Stimulated activated CD8-positive, alpha-beta memory T cell treated with anti-CD3 and anti-CD28 coated beads, Interleukin-7, amount 100 ng/mL, for 24 hours (primary cell): ENCODE measurements at regions not wholly inside any gene's neighbourhood (a gene's known extent, or its start where the extent isn't known, plus 50 kb on each side); places are given as distances from the start of the nearest gene placed in this dataset.
"Not testable (repeated sequence)": the region's sequence is repeated elsewhere in the genome, so short reads cannot be mapped to it uniquely, and the experiment has no call there.

ENCODE experiments used
- DNase-seq: peaks from one replicate; pipeline ENCODE4 v3.0.0-alpha.2; 2020; ENCODE audit warnings: low read depth

DNA sequence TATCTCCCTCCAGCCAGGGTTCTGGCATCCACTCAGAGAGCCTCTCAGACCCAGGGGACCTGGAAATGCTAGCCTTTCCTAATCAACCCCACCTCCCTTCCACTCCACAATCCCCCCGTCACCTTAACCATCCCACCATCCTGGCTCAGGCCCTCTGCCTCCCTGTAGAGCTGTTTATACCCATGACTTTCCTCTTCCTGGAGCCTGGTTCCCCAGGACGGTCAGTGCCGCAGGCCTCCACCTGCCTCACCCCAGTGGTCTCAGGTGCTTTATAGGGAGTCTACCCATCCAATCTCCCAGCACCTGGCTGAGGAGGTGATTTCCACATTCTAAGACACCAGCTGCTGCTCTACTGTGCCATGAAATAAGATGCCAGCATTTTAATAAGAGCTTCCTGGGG, 1159.5 kb downstream of the TBC1D22A start:
- DNase-seq: no peak

DNA sequence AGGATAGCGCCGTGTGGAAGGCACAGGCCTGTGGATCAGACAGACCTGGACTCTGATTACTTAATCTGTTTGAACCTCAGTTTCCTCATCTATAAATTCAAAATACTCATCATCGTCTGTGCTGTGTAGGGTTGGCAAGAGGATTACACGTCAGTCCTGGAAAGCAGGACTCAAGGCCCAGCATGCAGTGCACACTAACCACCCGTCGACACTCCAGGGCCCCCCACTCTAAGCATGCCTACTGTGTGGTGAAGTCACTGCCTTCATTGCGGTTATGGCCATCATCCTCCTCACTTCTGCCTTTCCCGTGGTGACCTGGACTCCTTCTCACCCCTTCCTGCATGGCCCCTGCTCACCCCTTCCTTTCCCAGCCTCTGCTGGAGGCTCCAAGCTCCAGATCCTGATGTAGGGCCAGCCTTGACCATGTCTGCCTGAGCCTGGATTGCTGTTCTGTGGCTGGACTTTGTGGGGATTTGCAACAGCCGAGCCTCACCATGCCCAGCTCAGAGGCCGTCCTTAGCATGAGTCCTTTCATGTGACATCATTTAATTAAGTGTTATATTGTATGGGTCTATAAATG, 1158.0 kb downstream of the TBC1D22A start:
- DNase-seq: no peak

DNA sequence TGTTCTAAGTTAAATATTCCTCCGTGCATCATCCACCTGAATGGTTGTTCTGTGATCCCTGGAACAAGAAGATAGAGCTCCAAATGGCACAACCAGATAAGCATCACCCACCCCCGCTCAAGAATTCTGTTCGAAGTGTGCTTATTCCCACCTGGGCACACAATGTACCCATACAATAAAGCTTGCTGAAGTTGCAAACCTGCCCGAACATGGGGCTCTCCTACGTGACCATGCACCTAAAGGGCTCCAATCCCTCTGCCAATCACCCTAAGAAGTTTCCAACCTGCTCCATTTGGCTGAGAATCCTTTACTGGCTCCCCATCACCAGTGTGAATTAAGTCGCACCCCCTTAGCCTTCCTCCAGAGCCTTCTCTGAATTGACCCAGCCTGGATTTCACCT, 1157.4 kb downstream of the TBC1D22A start:
- no peak for DNase-seq

DNA sequence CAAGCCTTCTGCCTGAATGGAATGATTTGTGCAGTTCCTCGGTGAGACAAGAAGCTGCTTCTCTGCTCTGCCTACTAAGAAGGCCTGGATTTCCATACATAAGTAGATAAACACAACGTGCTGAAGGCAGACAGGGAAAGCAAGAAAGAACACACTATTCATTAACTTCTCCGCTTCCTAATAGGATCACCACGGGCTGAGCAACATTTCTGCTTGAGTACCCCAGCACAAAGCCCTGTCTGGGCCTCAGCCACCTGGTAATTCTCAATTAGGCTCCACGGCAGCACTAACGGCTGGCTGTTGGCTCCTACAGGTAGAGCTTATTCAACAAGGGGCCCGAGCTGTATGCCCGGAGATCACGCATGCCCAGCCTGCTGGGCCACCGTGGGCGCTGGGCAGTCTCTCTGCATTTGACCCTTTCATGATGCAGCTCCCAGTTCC, 1156.6 kb downstream of the TBC1D22A start:
- DNase-seq: no peak

DNA sequence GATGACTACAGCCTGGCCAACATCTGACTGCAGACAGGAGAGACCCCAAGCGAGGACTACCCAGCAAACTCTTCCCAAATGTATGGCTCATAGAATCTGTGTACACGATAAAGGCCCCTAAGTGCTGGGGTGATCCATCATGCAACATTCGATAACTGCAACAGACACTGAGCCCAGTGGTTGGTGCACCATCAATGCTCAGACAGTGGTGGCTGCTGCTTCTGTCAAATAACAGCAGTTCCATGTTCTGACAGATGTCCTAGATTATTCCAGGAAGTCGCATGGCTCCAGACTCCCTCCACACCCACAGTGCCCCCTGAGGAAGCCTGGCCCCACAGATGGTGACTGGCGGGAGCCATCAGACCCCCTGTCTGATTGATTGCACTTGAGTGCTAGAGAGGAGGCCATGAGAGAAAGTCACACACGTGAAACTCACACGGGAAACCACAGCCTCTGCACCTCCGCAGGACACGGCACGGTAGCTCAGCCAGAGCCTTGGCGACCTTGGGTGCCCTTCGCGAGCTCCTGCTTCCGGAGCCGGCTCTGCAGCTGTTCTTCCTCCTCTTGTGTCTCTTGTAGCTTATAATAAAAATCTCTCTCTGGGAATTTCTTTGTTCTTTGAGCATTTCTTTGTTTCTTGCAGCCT, 1155.9 kb downstream of the TBC1D22A start:
- peak; percentile 8 for DNase-seq

DNA sequence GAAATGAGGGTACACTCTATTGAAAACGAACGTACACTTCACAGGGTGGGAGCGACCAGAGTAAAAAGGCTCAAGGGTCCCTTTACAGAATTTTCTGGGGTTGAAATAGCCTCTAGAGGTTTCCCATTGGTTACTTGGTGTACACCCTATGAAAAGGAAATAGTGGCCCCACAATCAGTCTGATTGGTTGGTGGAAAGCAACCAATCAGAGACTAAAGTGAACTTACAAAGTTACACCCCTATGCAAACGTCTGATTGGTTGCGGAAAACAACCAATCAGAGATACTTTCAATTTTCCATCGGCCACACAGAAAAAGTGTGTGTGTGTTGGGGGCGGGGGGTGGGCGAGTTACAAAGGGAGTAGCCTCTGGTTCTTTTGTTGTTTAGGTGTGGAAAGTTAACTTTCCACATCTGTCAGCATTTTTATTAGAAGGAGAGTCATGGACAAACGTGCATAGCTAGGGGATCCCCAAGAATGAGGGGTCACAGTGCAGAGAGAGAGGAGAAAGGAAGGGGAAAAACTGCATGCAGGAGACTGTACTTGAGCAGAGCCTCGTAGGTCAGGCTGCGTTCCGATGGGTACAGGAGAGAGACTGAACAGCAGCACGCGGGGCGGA, 1152.1 kb downstream of the TBC1D22A start:
- no peak for DNase-seq

DNA sequence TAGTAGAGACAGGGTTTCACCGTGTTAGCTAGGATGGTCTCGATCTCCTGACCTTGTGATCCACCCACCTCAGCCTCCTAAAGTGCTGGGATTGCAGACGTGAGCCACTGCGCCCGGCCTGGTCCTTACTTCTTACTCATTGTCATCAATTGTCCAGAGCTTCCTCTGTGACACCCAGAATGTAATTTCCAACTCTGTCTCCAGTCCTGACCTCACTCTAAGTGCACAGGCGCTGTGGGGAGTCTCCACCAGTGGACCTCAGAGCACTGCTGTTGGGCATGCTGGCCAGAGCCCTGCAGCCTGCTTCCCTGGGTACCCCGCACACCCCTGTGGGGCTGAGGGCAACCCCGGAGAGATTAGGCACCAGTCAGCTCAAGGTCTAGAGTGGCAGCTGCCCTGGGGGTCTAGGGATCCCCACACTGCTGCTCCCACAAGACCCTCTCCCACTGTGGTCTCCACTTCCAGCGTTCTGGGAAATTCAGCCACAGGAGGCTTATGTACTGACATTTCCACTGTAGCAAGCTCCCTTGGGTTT, 1140.3 kb downstream of the TBC1D22A start:
- DNase-seq: no peak

DNA sequence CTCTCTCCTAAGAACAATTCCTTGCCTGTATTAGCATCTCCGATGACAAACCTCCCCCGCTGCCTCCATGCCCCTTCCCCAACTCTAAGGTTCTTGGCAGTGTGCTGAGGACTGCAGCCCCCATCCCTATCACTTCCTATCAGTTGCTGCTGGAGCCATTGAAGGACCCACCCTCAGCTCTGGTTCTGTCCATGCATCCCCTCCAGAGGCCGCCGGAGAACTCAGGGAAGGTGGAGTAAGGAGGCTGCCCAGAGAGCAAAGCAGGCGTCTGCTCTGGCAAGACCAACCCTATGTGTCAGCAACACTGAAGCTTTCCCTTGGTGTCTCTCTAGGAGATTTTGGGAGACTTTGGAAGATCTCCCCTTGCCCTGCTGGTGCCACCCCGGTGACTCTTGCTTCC, 1139.5 kb downstream of the TBC1D22A start:
- no peak for DNase-seq

DNA sequence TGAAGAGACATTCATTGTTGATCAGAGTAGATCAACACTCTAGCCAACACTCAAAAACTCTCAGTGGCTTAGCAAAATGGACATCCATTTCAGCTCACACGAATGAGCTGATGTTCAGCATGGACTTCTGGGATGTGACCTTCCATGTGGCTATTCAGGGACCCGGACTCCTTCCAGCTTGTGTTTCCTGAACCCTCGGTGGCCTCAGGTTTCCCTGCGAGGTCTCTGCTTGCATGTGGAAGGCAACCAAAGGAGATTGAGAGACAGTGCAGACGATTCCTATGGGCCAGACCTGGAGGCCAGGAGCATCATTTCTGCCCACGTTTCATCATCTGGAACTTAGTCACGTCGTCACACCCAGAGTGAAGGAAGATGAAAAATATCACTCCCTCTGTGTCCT, 1137.4 kb downstream of the TBC1D22A start:
- no peak for DNase-seq

DNA sequence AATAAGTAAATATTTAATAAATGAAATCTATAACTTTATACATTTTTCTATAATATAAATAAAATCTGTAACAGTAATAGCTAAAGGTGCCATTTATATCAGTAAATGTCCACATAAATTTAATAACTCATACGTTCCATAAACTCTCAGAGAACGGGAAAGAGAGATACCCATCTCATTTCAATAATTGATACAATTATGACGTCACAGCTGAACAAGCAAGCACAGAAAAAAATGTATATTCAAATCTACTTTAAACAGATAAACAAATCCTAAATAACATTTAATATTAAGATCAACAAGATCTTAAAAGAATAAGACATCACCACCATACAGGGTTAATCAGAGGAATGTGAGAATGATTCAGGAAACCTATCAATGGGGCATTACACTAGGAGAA, 1136.5 kb downstream of the TBC1D22A start:
- DNase-seq: no peak

DNA sequence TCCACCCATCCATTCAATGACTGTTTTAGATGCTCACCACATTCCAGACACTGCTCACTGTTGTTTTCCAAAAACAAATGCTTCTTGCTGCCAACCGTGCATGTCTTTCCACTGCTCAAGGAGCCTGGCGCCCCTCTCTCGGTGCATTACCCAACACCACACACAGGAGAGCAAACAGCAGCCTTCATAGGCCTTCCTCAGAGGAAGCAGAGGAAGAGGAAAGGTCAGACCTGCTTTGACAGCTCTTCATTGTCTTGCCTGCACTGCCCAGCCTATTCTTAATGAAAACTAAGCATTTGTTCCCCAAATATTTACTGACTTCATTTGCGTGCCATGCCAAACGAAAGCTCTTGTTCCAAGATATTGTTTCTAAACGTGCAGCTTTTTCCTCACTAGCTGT, 1129.2 kb downstream of the TBC1D22A start:
- no peak for DNase-seq

DNA sequence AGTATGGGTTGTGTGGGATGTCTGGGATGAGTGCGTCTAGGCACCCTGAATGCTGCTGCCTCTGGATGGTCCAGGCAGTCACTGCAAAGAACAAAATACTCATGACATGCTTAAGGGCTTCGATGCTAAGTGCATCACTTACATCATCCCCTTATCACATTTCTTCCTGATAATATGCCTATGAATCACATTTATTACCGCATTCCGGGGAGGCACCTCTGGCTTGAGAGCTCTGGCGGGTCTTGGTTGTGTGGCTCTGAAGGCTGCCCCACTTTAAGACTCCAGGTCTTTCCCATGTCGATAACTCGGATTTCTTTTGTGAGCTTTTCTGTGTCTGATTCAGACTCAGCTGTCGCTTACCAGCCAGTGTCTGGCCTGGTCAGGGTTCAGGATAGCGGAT, 1126.4 kb downstream of the TBC1D22A start:
- no peak for DNase-seq

DNA sequence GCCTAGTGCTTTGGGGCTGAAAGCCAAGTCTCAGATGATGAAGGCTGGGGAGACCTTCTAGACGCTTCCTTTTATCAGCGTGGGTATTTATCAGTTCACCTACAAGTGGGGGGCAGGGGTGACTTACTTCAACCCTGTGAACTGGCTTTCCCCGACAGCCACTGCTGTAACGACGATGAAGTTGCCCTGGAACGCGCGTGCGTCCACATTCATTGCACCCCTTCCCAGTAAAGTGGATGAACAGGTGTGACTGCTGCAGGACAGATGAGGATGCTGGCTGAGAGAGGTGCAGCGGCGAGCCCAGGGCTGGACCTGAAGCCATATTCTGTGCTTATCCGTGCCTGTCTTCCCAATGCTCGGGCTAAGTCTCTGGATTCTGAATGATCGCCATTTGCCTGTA, 1122.3 kb downstream of the TBC1D22A start:
- DNase-seq: no peak

DNA sequence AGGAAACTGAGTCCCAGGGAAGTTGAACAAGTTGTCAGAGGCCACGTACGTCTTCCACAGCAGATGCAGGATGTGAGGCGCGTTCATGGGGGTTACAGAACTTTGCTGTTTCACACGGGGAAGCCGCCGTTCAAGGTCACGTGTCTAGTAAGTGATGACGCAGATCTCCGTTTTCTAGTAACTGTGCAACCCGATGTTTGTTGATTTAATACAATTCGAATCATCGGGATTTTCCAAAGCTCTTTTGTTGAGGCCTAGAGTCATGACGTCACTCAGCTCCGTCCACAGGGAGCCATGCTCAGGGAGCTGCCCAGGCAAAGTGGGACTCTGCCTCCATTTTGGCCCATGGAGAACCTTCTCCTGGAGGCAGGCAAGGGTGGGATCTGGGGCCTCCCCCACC, 1121.8 kb downstream of the TBC1D22A start:
- DNase-seq: no peak

DNA sequence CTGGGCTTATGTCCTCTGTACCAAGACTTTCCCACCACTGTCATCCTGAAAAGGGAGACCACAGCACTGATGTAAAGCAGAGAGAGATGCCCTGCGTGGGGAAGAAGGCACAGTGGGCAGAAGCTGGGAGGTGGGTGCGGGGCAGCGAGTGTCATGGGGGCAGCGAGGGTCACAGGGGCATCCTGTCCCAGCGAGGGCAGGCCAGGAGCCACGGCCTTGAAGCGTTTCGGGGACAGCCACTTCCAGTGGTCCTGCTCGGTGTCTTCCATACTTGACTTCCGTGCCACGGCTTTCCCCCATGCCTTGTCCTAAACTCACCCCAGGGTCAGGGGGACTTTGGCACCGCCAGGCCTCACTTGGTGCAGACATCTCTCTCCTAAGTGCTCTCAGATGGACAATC, 1121.3 kb downstream of the TBC1D22A start:
- no peak for DNase-seq

DNA sequence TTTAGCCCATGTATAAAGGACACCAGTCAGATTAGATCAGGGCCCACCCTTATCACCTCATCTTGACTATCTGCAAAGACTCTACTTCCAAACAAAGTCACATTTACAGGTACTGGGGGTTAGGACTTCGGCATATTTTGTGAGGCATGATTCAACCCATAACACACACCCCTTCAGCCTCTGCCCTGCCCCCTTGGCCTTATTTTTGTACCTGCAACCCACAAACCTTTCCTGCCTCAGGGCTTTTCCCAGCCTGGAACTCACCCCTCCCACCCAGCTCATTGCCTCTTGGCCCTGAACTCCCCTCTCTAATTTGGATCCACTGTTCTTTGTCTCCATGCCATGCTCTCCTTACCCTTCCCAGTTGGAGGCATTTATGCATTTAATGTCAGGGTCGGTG, 1116.9 kb downstream of the TBC1D22A start:
- DNase-seq: no peak

DNA sequence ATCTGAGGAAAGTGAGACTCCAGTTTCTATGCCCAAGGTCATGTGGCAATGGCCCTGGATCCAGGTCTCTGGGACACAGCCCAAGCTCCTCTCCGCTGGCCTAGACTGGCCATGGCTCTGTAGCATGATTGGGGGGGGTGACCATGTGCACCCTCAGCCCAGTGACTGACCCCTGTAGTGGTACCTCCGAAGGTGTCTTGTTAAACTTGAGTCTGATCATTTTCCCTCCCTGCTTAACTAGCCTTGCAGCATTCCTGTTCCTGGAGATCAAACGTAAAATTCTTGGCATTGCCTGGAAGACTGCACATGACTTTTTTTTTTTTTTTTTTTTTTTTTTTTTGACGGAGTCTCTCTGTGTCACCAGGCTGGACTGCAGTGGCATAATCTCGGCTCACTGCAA, 1116.0 kb downstream of the TBC1D22A start:
- no peak for DNase-seq

DNA sequence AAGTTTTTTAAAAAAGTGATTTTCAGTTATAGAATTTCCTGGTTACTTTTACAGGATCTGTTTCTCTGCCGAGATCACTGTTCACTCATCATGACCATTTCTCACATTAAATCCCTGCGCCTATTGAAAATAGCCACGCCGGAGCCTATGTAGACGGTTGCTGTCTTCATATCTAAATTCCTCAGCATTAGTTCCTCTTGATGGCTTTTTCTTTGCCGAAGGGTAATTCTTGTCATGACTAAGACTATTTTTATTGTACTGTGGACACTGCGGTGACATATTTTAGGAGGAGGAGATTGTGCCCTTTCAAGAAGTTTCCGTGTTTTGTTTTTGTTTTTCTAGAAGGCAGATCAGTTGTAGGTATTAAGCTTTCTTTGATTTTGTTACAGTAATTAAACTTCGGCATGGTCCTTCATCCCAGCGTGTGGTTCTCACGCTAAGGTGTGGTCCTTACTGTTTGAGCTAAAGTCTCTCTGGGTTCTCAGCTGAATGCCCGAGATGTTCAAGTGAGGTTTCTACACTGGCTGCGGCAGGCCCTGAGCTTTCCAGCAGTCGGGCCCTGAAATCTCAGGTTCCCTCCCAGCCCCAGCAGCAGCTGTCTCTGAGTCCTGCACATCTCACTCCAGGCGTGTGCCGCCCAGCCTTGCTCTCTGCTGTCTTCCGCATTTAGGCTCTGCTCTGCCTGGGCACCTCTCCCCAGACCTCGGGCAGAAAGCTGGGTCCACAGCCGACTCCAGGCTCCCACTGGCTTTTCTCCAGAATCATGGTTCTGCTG, 1110.5 kb downstream of the TBC1D22A start:
- no peak for DNase-seq

DNA sequence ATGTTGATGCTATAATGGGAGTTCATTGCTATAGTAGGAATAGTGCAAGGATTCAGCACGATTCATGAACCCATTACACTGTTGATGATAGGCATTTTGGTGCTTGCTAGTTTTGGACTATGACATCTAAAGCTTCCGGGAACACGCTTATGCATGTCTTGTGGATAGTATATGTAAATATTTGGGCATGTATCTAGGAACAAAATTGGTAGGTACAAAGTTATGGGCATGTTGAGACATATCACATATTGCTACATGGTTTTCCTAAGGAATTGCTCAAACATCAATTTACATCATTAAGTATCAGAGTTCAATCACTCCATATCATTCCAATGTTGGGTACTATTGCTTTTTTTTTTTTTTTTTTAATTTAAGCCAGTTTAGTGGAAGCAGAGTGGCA, 1103.2 kb downstream of the TBC1D22A start:
- no peak for DNase-seq

DNA sequence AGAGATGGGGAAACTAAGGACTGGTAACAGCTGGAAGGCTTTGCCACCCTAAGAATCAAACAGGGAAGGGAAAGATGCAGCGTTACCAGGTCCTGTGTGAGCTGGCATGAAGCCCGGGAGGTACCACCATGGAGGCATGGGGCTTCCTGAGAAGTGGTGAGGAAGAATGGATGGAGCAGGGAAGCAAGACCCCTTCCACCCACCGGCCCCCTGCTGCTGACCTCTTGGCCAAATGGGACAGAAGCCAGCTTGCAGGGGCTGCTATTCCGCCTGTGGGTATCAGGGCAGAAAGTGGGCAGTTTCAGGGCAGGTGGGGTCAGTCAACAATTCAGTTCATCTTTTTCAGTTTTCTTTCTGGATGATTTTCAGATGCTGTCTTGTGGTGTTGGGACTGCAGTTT, 1099.9 kb downstream of the TBC1D22A start:
- no peak for DNase-seq

DNA sequence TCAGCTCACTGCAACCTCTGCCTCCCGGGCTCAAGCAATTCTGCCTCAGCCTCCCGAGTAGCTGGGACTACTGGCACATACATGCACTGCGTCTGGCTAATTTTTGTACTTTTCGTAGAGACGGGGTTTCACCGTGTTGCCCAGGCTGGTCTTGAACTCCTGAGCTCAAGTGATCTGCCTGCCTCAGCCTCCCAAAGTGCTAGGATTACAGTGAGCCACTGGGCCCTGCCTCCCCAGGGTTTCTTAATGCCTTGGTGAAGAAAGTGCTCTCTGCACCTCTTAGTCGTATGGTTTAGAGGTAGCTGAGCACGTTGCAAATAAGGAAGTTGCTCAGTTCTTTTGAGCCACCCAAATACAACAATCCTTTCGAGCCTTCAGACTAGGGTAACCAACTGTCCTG, 1098.5 kb downstream of the TBC1D22A start:
- not testable (repeated sequence) for DNase-seq

DNA sequence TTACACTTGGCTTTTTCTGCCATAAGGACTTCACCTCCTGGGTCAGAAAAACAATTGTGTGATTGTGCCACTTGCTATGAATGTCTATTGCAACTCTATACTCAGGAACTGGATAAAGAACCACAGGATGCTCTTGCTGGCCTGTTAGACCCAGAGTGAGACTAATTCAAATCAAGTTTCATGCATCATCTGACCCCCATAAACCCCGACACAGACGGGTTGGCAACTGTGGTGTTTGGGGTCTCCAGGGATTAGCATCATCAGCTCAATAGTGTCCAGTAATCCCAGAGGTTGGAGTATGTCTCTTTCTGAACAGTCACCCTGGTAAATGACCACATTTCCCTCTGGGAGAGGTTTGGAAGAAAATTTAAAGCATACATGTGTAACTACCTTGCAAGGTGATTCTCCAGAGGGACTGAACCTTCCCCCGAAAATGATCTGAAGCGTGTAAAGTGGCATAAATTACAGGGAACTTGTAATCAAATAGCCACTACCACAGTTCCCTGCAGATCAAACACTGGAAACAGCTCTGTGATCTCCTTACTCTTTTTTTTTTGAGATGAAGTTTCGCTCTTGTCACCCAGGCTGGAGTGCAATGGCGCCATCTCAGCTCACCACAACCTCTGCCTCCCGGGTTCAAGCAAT, 1097.6 kb downstream of the TBC1D22A start:
- no peak for DNase-seq
